GM18868 (cell line): ENCODE measurements at regions not wholly inside any gene's neighbourhood (a gene's known extent, or its start where the extent isn't known, plus 50 kb on each side); places are given as distances from the start of the nearest gene placed in this dataset.

Experiments used
- ATAC-seq: cut with Tn5 transposase; IDR thresholded peaks from one replicate; pipeline ENCODE4 v1.9.1; 2021; ENCODE audit warnings: mild to moderate bottlenecking, moderate library complexity; ENCODE audit not compliant: unreplicated experiment

- no peak for ATAC-seq
Observed at GRCh38 chr4:129167640-129168260, 71.8 kb downstream of the C4orf33 start.

- ATAC-seq = no peak
Observed at GRCh38 chr4:129172181-129172580, 76.2 kb downstream of the C4orf33 start.

- peak; percentile 82 for ATAC-seq
Observed at GRCh38 chr4:129176864-129177263, 80.9 kb downstream of the C4orf33 start.

- no peak for ATAC-seq
Observed at GRCh38 chr4:129179276-129179675, 83.3 kb downstream of the C4orf33 start.

GRCh38 chr4:129189630-129190029 lies 93.7 kb downstream of the C4orf33 start:
- no peak for ATAC-seq

GRCh38 chr4:129193357-129194100 lies 97.6 kb downstream of the C4orf33 start:
- no peak for ATAC-seq

GRCh38 chr4:129208481-129208880 lies 112.5 kb downstream of the C4orf33 start:
- ATAC-seq = no peak

- ATAC-seq = no peak
Observed at GRCh38 chr4:129213692-129214091, 117.7 kb downstream of the C4orf33 start.

- ATAC-seq = no peak
Observed at GRCh38 chr4:129218360-129218759, 122.4 kb downstream of the C4orf33 start.

- no peak for ATAC-seq
Observed at GRCh38 chr4:129218897-129219296, 122.9 kb downstream of the C4orf33 start.

- ATAC-seq = no peak
Observed at GRCh38 chr4:129220254-129220653, 124.3 kb downstream of the C4orf33 start.

GRCh38 chr4:129223945-129224344 lies 128.0 kb downstream of the C4orf33 start:
- no peak for ATAC-seq

GRCh38 chr4:129230846-129231245 lies 134.9 kb downstream of the C4orf33 start:
- ATAC-seq = no peak

- ATAC-seq = no peak
Observed at GRCh38 chr4:129231945-129232588, 136.1 kb downstream of the C4orf33 start.

GRCh38 chr4:129232589-129233337 lies 136.8 kb downstream of the C4orf33 start:
- no peak for ATAC-seq

GRCh38 chr4:129233691-129234090 lies 137.7 kb downstream of the C4orf33 start:
- ATAC-seq = no peak

- no peak for ATAC-seq
Observed at GRCh38 chr4:129236351-129236750, 140.4 kb downstream of the C4orf33 start.

GRCh38 chr4:129239088-129239487 lies 143.1 kb downstream of the C4orf33 start:
- no peak for ATAC-seq

GRCh38 chr4:129240816-129241215 lies 144.9 kb downstream of the C4orf33 start:
- ATAC-seq = no peak

GRCh38 chr4:129246145-129246544 lies 150.2 kb downstream of the C4orf33 start:
- ATAC-seq = no peak

- ATAC-seq = no peak
Observed at GRCh38 chr4:129246910-129247461, 151.0 kb downstream of the C4orf33 start.
